Naive thymus-derived CD8-positive, alpha-beta T cell (primary cell): ENCODE measurements at regions not wholly inside any gene's neighbourhood (a gene's known extent, or its start where the extent isn't known, plus 50 kb on each side); places are given as distances from the start of the nearest gene placed in this dataset.

Source experiments
- ATAC-seq, 2 donors: fragments of 150-1000 bp; cut with Tn5 transposase in 1 of 2; sonication (Bioruptor Pico), chemical (Tn5 transposase) in 1 of 2; 1 replicate in 1 of 2; 2 replicates in 1 of 2; pipeline ENCODE4 v1.10.0; 2021; ENCODE audit warnings: mild to moderate bottlenecking in 2 of 2, moderate library complexity in 2 of 2
- POLR2A ChIA-PET: fragments of 350-600 bp; sonication (Branson Sonifier 250); formaldehyde crosslinking; loops from one replicate; lab custom pipeline; 2021; ENCODE audit warnings: antibody characterized with exemption; lab: Charles Lee
- DNase-seq, 10 donors: peaks; one replicate each; pipeline versions ENCODE4 v3.0.0 to v3.0.0-alpha.2; 2020 to 2022
- H3K27ac Mint-ChIP-seq, 10 donors: one replicate each; pipeline ENCODE4 v1.8.0; 2020 to 2022; ENCODE audit warnings: mild to moderate bottlenecking in 10 of 10, mixed read lengths in 10 of 10, moderate library complexity in 4 of 10, inconsistent platforms in 1 of 10
- H3K27me3 Mint-ChIP-seq, 5 donors: one replicate each; pipeline ENCODE4 v1.8.0; 2021 to 2022; ENCODE audit warnings: mixed read lengths in 5 of 5
- H3K36me3 Mint-ChIP-seq, 3 donors: one replicate each; pipeline ENCODE4 v1.8.0; 2020 to 2022; ENCODE audit warnings: mixed read lengths in 3 of 3, mild to moderate bottlenecking in 2 of 3, inconsistent platforms in 1 of 3
- H3K4me1 Mint-ChIP-seq, 4 donors: one replicate each; pipeline ENCODE4 v1.8.0; 2021 to 2022; ENCODE audit warnings: mixed read lengths in 4 of 4
- H3K4me3 Mint-ChIP-seq, 10 donors: one replicate each; pipeline ENCODE4 v1.8.0; 2020 to 2022; ENCODE audit warnings: mild to moderate bottlenecking in 10 of 10, mixed read lengths in 10 of 10, moderate library complexity in 6 of 10, inconsistent platforms in 1 of 10
- H3K9me3 Mint-ChIP-seq, 9 donors: one replicate each; pipeline ENCODE4 v1.8.0; 2020 to 2022; ENCODE audit warnings: mixed read lengths in 9 of 9, mild to moderate bottlenecking in 3 of 9, inconsistent platforms in 1 of 9, moderate library complexity in 1 of 9

- Mint-ChIP-seq H3K9me3 (peaks cover 0 to 14% (median 4%) of the 10 kb centered on the region in 9 donors), H3K36me3 (no peaks in the 10 kb centered on the region), H3K27ac (no peak overlapping the region), H3K4me3 (no peak overlapping the region), H3K27me3 (no peaks in the 10 kb centered on the region), H3K4me1 (no peaks in the 10 kb centered on the region)
- no peak for ATAC-seq
- no peak for DNase-seq
- POLR2A ChIA-PET = no interaction called here
Measured at GRCh38 chr4:12206091-12206490, 777.4 kb upstream of the HS3ST1 start.

- Mint-ChIP-seq H3K4me3 (no peak overlapping the region), H3K36me3 (peaks cover 0 to 6% (median 0%) of the 10 kb centered on the region in 3 donors), H3K9me3 (peaks cover 0 to 23% (median 7%) of the 10 kb centered on the region in 9 donors), H3K4me1 (no peaks in the 10 kb centered on the region), H3K27ac (no peak overlapping the region), H3K27me3 (no peaks in the 10 kb centered on the region)
- POLR2A ChIA-PET = no interaction called here
- no peak for DNase-seq
- ATAC-seq = no peak
Measured at GRCh38 chr4:12203945-12204344, 775.3 kb upstream of the HS3ST1 start.

GRCh38 chr4:12200226-12200625, 771.5 kb upstream of the HS3ST1 start:
- no peak for ATAC-seq
- Mint-ChIP-seq H3K4me1 (no peaks in the 10 kb centered on the region), H3K9me3 (peaks cover 2 to 31% (median 9%) of the 10 kb centered on the region in 9 donors), H3K27ac (no peak overlapping the region), H3K27me3 (no peaks in the 10 kb centered on the region), H3K36me3 (peaks cover 0 to 6% (median 0%) of the 10 kb centered on the region in 3 donors), H3K4me3 (no peak overlapping the region)
- DNase-seq = no peak
- POLR2A ChIA-PET = no interaction called here

- peaks cover 0 to 4% (median 0%) of the 10 kb centered on the region in 9 donors for H3K9me3 Mint-ChIP-seq
- no peaks in the 10 kb centered on the region for H3K4me1 Mint-ChIP-seq
- no peak overlapping the region for H3K27ac Mint-ChIP-seq
- no peaks in the 10 kb centered on the region for H3K36me3 Mint-ChIP-seq
- no peaks in the 10 kb centered on the region for H3K27me3 Mint-ChIP-seq
- no peak for DNase-seq
- POLR2A ChIA-PET = no interaction called here
- no peak overlapping the region for H3K4me3 Mint-ChIP-seq
- no peak for ATAC-seq
Measured at GRCh38 chr4:12186526-12186925, 757.8 kb upstream of the HS3ST1 start.

- DNase-seq (no peak), ATAC-seq (no peak)
- POLR2A ChIA-PET = no interaction called here
- no peak overlapping the region for H3K27ac Mint-ChIP-seq
- no peaks in the 10 kb centered on the region for H3K36me3 Mint-ChIP-seq
- H3K9me3 Mint-ChIP-seq = peaks cover 0 to 16% (median 4%) of the 10 kb centered on the region in 9 donors
- no peaks in the 10 kb centered on the region for H3K4me1 Mint-ChIP-seq
- H3K4me3 Mint-ChIP-seq = no peak overlapping the region
- H3K27me3 Mint-ChIP-seq = no peaks in the 10 kb centered on the region
Measured at GRCh38 chr4:12178614-12179610, 750.2 kb upstream of the HS3ST1 start.

- no peaks in the 10 kb centered on the region for H3K36me3 Mint-ChIP-seq
- ATAC-seq (no peak), DNase-seq (no peak)
- H3K4me3 Mint-ChIP-seq = no peak overlapping the region
- H3K27me3 Mint-ChIP-seq = no peaks in the 10 kb centered on the region
- peaks cover 0 to 16% (median 4%) of the 10 kb centered on the region in 9 donors for H3K9me3 Mint-ChIP-seq
- H3K27ac Mint-ChIP-seq = no peak overlapping the region
- POLR2A ChIA-PET = no interaction called here
- no peaks in the 10 kb centered on the region for H3K4me1 Mint-ChIP-seq
Measured at GRCh38 chr4:12177416-12177815, 748.7 kb upstream of the HS3ST1 start.

- Mint-ChIP-seq H3K4me3 (no peak overlapping the region), H3K27ac (no peak overlapping the region), H3K9me3 (peaks cover 0 to 13% (median 6%) of the 10 kb centered on the region in 9 donors), H3K27me3 (no peaks in the 10 kb centered on the region), H3K4me1 (no peaks in the 10 kb centered on the region), H3K36me3 (no peaks in the 10 kb centered on the region)
- POLR2A ChIA-PET = no interaction called here
- DNase-seq (no peak), ATAC-seq (no peak)
Measured at GRCh38 chr4:12173496-12173895, 744.8 kb upstream of the HS3ST1 start.

- no peaks in the 10 kb centered on the region for H3K36me3 Mint-ChIP-seq
Measured at GRCh38 chr4:12172198-12172973, 743.7 kb upstream of the HS3ST1 start.

GRCh38 chr4:12170308-12170707, 741.6 kb upstream of the HS3ST1 start:
- ATAC-seq (no peak), DNase-seq (no peak)
- H3K27me3 Mint-ChIP-seq = no peaks in the 10 kb centered on the region
- no peak overlapping the region for H3K4me3 Mint-ChIP-seq
- no peak overlapping the region for H3K27ac Mint-ChIP-seq
- H3K36me3 Mint-ChIP-seq = no peaks in the 10 kb centered on the region
- H3K4me1 Mint-ChIP-seq = no peaks in the 10 kb centered on the region
- peaks cover 0 to 11% (median 3%) of the 10 kb centered on the region in 9 donors for H3K9me3 Mint-ChIP-seq
- POLR2A ChIA-PET = no interaction called here

More at GRCh38 chr4:12172198-12172973, 743.7 kb upstream of the HS3ST1 start:
- H3K27me3 Mint-ChIP-seq = no peaks in the 10 kb centered on the region
- H3K27ac Mint-ChIP-seq = no peak overlapping the region
- no peaks in the 10 kb centered on the region for H3K4me1 Mint-ChIP-seq
- POLR2A ChIA-PET = no interaction called here
- no peak overlapping the region for H3K4me3 Mint-ChIP-seq
- H3K9me3 Mint-ChIP-seq = peaks cover 0 to 13% (median 2%) of the 10 kb centered on the region in 9 donors
- ATAC-seq = no peak
- no peak for DNase-seq

- Mint-ChIP-seq H3K36me3 (no peaks in the 10 kb centered on the region), H3K4me1 (no peaks in the 10 kb centered on the region), H3K27me3 (no peaks in the 10 kb centered on the region), H3K27ac (no peak overlapping the region), H3K4me3 (no peak overlapping the region), H3K9me3 (peaks cover 0 to 14% (median 6%) of the 10 kb centered on the region in 9 donors)
- no peak for DNase-seq
- ATAC-seq = no peak
- POLR2A ChIA-PET = no interaction called here
Measured at GRCh38 chr4:12165616-12166015, 736.9 kb upstream of the HS3ST1 start.

- H3K27ac Mint-ChIP-seq = no peak overlapping the region
- no peaks in the 10 kb centered on the region for H3K4me1 Mint-ChIP-seq
- H3K9me3 Mint-ChIP-seq = peaks cover 0 to 30% (median 8%) of the 10 kb centered on the region in 9 donors
- POLR2A ChIA-PET = no interaction called here
- no peaks in the 10 kb centered on the region for H3K36me3 Mint-ChIP-seq
- DNase-seq (no peak), ATAC-seq (no peak)
- H3K4me3 Mint-ChIP-seq = no peak overlapping the region
- no peaks in the 10 kb centered on the region for H3K27me3 Mint-ChIP-seq
Measured at GRCh38 chr4:12146339-12146738, 717.6 kb upstream of the HS3ST1 start.

- Mint-ChIP-seq H3K36me3 (no peaks in the 10 kb centered on the region), H3K27me3 (no peaks in the 10 kb centered on the region), H3K4me1 (no peaks in the 10 kb centered on the region), H3K9me3 (peaks cover 0 to 24% (median 8%) of the 10 kb centered on the region in 9 donors), H3K4me3 (no peak overlapping the region), H3K27ac (no peak overlapping the region)
- ATAC-seq = no peak
- no peak for DNase-seq
- POLR2A ChIA-PET = no interaction called here
Measured at GRCh38 chr4:12145768-12146167, 717.1 kb upstream of the HS3ST1 start.

- no peaks in the 10 kb centered on the region for H3K4me1 Mint-ChIP-seq
- no peak for ATAC-seq
- no peak for DNase-seq
- H3K27me3 Mint-ChIP-seq = no peaks in the 10 kb centered on the region
- H3K4me3 Mint-ChIP-seq = no peak overlapping the region
- H3K27ac Mint-ChIP-seq = no peak overlapping the region
- POLR2A ChIA-PET = no interaction called here
- H3K36me3 Mint-ChIP-seq = no peaks in the 10 kb centered on the region
- H3K9me3 Mint-ChIP-seq = peaks cover 0 to 18% (median 8%) of the 10 kb centered on the region in 9 donors
Measured at GRCh38 chr4:12145106-12145505, 716.4 kb upstream of the HS3ST1 start.
